Trophoblast cell (in vitro differentiated cells and primary cell): ENCODE measurements at regions not wholly inside any gene's neighbourhood (a gene's known extent, or its start where the extent isn't known, plus 50 kb on each side); places are given as distances from the start of the nearest gene placed in this dataset.

ENCODE experiments used
- DNase-seq, 2 donors: peaks; one replicate each; pipeline ENCODE4 v3.0.0-alpha.2; 2016
- H2AFZ ChIP-seq: 2 replicates; pipeline ENCODE4 v1.6.1; 2013; ENCODE audit warnings: low read length, moderate library complexity, mild to moderate bottlenecking; ENCODE audit not compliant: insufficient read depth, poor library complexity
- H2AK5ac ChIP-seq: 2 replicates; pipeline ENCODE4 v1.6.1; 2013; ENCODE audit warnings: mild to moderate bottlenecking, low read length
- H2BK120ac ChIP-seq: 2 replicates; pipeline ENCODE4 v1.6.1; 2013; ENCODE audit warnings: low read length, mild to moderate bottlenecking, moderate library complexity; ENCODE audit not compliant: insufficient read depth, poor library complexity
- H2BK12ac ChIP-seq: 2 replicates; pipeline ENCODE4 v1.6.1; 2013; ENCODE audit warnings: mild to moderate bottlenecking, low read length, moderate library complexity
- H2BK5ac ChIP-seq: 2 replicates; pipeline ENCODE4 v1.6.1; 2013; ENCODE audit warnings: low read length, low read depth, moderate library complexity, mild to moderate bottlenecking; ENCODE audit not compliant: poor library complexity
- H3K14ac ChIP-seq: 2 replicates; pipeline ENCODE4 v1.6.1; 2013; ENCODE audit warnings: mild to moderate bottlenecking, low read length
- H3K18ac ChIP-seq: 2 replicates; pipeline ENCODE4 v1.6.1; 2013; ENCODE audit warnings: mild to moderate bottlenecking, low read length
- H3K23ac ChIP-seq: 2 replicates; pipeline ENCODE4 v1.6.1; 2013; ENCODE audit warnings: low read length
- H3K27ac ChIP-seq: 2 replicates; pipeline ENCODE4 v1.5.1; 2013; ENCODE audit warnings: low read depth, mild to moderate bottlenecking, inconsistent platforms, low read length, moderate library complexity
- H3K27me3 ChIP-seq: 2 replicates; pipeline ENCODE4 v1.6.1; 2013; ENCODE audit warnings: inconsistent platforms, mild to moderate bottlenecking, low read length, moderate library complexity; ENCODE audit not compliant: insufficient read depth
- H3K36me3 ChIP-seq, 2 experiments: 1 replicate in 1 of 2; 2 replicates in 1 of 2; pipeline ENCODE4 v1.6.1; 2013; ENCODE audit warnings: low read length in 2 of 2, mild to moderate bottlenecking in 2 of 2, moderate library complexity in 1 of 2; ENCODE audit not compliant: insufficient read depth in 2 of 2, control insufficient read depth in 1 of 2
- H3K4ac ChIP-seq: 2 replicates; pipeline ENCODE4 v1.6.1; 2013; ENCODE audit warnings: low read depth, mild to moderate bottlenecking, low read length, moderate library complexity
- H3K4me1 ChIP-seq, 2 experiments: 1 replicate in 1 of 2; 2 replicates in 1 of 2; pipeline ENCODE4 v1.6.1; 2013; ENCODE audit warnings: low read length in 2 of 2, mild to moderate bottlenecking in 2 of 2, moderate library complexity in 1 of 2; ENCODE audit not compliant: insufficient read depth in 2 of 2, control insufficient read depth in 1 of 2
- H3K4me2 ChIP-seq: 2 replicates; pipeline ENCODE4 v1.6.1; 2013; ENCODE audit warnings: inconsistent platforms, mild to moderate bottlenecking, low read length, moderate library complexity
- H3K4me3 ChIP-seq: 2 replicates; pipeline ENCODE4 v1.5.1; 2013; ENCODE audit warnings: mild to moderate bottlenecking, low read depth, low read length, inconsistent platforms
- H3K79me1 ChIP-seq: one replicate; pipeline ENCODE4 v1.6.1; 2013; ENCODE audit warnings: low read length
- H3K79me2 ChIP-seq: 2 replicates; pipeline ENCODE4 v1.6.1; 2013; ENCODE audit warnings: low read length, mild to moderate bottlenecking; ENCODE audit not compliant: control insufficient read depth, insufficient read depth, poor library complexity
- H3K9ac ChIP-seq: 2 replicates; pipeline ENCODE4 v1.6.1; 2013; ENCODE audit warnings: mild to moderate bottlenecking, low read length
- H3K9me3 ChIP-seq: 2 replicates; pipeline ENCODE4 v1.6.1; 2013; ENCODE audit warnings: low read depth, mild to moderate bottlenecking, control low read depth, inconsistent platforms, low read length; ENCODE audit not compliant: insufficient read depth
- H4K12ac ChIP-seq: 2 replicates; pipeline ENCODE4 v1.6.1; 2013; ENCODE audit warnings: low read depth, mild to moderate bottlenecking, low read length, moderate library complexity
- H4K8ac ChIP-seq: 2 replicates; pipeline ENCODE4 v1.6.1; 2013; ENCODE audit warnings: low read depth, mild to moderate bottlenecking, low read length, moderate library complexity
- H4K91ac ChIP-seq: one replicate; pipeline ENCODE4 v1.6.1; 2013; ENCODE audit warnings: low read depth, mild to moderate bottlenecking, low read length, moderate library complexity
- WGBS: extraction: QIAGEN DNeasy Blood & Tissue Kit; methylation state at CpG from one replicate; pipeline ENCODE4 v1.1.7; 2013; ENCODE audit warnings: missing lambda C conversion rate; ENCODE audit not compliant: insufficient read length, insufficient coverage; ENCODE audit errors: extremely low coverage; 5-methylcytosine and 5-hydroxymethylcytosine counted together

DNA sequence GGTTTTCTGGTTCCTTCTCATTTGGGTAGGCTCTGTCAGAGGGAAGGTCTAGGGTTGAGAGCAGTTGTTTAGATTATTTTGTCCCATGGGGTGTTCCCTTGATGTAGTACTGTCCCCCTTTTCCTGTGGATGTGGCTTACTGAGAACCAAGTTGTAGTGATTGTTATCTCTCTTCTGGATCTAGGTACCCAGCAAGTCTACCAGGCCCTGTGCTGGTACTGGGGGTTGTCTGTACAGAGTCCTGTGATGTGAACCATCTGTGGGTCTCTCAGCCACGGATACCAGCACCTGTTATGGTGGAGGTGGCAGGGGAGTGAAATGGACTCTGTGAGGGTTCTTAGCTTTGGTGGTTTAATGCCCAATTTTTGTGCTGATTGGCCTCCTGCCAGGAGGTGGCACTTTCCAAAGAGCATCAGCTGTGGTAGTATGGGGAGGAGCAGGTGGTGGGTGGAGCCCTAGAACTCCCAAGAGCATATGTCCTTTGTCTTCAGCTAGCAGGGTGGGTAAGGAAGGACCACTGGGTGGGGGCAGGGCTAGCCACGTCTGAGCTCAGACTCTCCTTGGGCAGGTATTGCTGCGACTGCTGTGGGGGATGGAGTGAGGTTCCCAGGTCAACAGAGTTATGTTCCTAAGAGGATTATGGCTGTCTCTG is 179.3 kb upstream of the BTG1 start:
- no peak overlapping the region for H2AFZ ChIP-seq
- WGBS = no CpG with 5 or more reads among the region's 3 CpGs
- no peak overlapping the region for H2AK5ac ChIP-seq

DNA sequence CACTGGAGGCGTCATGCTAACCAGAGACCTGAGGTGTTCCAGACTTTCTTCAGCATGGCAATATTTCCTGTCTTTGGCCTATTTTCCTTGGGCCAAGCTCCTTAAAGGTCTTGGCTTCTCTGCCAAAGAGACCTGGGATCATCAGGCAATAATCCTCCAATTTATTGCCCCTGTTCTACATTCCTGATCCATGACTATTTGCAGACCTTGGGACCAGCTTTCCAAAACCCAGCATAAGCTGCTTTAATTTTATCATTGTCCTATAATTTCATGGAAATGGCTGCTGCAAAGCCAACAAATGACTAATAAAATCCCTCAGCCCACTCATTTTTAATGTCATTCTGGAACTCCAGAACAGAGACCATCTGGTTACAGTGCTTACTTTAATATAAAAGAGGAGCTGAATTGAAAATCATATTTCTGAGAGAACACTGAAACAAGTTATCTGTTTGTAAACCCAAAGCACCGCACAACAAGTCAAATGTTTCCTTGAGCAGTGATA is 166.9 kb upstream of the BTG1 start:
- H3K9ac ChIP-seq = no peak overlapping the region
- H3K4me3 ChIP-seq = no peak overlapping the region
- H3K4ac ChIP-seq = no peak overlapping the region
- no peak overlapping the region for H2BK5ac ChIP-seq
- H3K79me2 ChIP-seq = no peaks in the 10 kb centered on the region
- H2BK120ac ChIP-seq = no peak overlapping the region
- no peak overlapping the region for H3K18ac ChIP-seq
- H2AFZ ChIP-seq = no peak overlapping the region
- H3K36me3 ChIP-seq = no peaks in the 10 kb centered on the region
- no peak overlapping the region for H3K14ac ChIP-seq
- H2BK12ac ChIP-seq = no peak overlapping the region
- H3K27me3 ChIP-seq = no peaks in the 10 kb centered on the region
- H3K23ac ChIP-seq = no peak overlapping the region
- no peaks in the 10 kb centered on the region for H3K4me1 ChIP-seq
- H3K27ac ChIP-seq = no peak overlapping the region
- WGBS = no CpG with 5 or more reads among the region's 2 CpGs
- no peak overlapping the region for H4K91ac ChIP-seq
- H3K4me2 ChIP-seq = no peak overlapping the region
- DNase-seq = no peak
- H3K9me3 ChIP-seq = no peaks in the 10 kb centered on the region
- H3K79me1 ChIP-seq = no peaks in the 10 kb centered on the region
- H2AK5ac ChIP-seq = no peak overlapping the region
- H4K8ac ChIP-seq = no peak overlapping the region
- no peak overlapping the region for H4K12ac ChIP-seq

More for the DNA sequence above, 179.3 kb upstream of the BTG1 start:
- H2BK12ac ChIP-seq = no peak overlapping the region
- no peak overlapping the region for H2BK120ac ChIP-seq
- no peaks in the 10 kb centered on the region for H3K9me3 ChIP-seq
- H3K4me3 ChIP-seq = no peak overlapping the region
- H4K8ac ChIP-seq = no peak overlapping the region
- no peak overlapping the region for H2BK5ac ChIP-seq
- H3K18ac ChIP-seq = no peak overlapping the region
- no peak overlapping the region for H4K12ac ChIP-seq
- H3K27me3 ChIP-seq = no peaks in the 10 kb centered on the region
- no peaks in the 10 kb centered on the region for H3K79me1 ChIP-seq
- no peak overlapping the region for H3K9ac ChIP-seq
- H3K27ac ChIP-seq = no peak overlapping the region
- no peak for DNase-seq
- no peak overlapping the region for H3K14ac ChIP-seq
- H3K4ac ChIP-seq = no peak overlapping the region
- no peak overlapping the region for H3K23ac ChIP-seq
- H3K79me2 ChIP-seq = no peaks in the 10 kb centered on the region
- no peak overlapping the region for H4K91ac ChIP-seq
- no peaks in the 10 kb centered on the region for H3K36me3 ChIP-seq
- H3K4me1 ChIP-seq = no peaks in the 10 kb centered on the region
- H3K4me2 ChIP-seq = no peak overlapping the region

DNA sequence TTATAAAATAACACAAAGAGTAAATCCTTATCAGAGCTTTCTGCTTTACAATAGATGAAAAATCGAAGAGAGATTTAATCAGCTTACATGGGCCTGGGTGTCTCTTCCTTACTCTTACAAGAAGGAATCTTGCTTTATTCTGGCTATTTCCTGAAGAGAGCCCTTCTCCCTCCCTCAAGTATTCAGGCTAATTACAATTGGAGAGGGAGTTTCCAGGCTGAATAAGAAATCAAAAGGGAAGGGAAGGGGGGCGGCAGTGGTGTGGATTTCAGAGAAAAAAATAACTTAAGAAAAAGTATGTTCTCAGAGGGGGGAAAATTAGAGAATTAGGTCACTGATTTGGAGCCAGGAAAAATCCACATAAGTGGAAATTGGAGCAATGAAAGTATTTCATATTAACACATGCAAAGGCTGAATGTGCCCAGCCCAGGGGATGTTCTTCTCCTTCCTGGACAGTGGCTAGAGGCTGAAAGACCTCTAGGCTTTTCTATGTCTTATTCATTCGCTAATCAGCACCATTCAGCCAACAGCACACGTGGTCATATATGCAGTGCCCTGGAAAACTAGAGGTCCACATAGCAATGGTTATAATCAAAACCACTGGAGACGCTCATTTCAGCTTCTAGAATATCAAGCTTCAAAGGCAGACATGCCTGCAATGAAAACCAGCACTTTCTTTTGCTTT is 158.9 kb upstream of the BTG1 start:
- H3K4me3 ChIP-seq = no peak overlapping the region
- H2AK5ac ChIP-seq = no peak overlapping the region

DNA sequence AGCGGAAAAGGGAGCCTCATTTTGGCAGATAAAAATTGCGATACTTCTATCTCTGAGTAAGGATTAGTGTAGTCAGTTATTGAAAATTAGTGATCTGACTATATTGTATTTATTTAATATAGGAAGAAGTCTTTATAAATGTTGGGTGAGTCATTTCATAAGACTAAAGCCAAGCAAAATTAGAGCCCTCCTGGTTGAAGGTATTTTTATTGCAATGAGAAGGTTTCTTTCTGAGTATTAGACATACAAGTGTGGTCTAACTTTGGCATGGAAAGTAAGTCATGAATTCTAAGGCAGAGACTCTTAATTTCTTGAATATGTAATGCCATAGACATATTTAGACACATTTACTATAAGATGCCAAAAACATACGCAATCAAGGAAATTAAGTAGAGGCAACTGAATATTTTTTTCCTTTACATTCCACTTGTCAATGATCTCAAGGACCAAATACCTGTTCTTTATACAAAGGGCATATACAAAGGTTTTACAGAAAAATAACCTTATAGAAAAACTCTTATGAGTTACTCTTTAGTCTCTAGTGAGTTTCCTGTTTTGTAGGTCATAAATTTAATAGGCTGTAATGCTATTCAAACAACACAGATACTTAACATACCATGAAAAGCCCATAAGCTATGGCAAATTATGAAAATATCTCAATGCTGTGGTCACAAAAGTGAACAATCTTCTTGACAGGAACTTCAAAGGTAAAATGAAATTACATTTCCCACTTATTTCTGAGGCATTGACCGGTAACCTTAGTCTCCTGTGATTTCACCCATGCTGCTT is 156.6 kb upstream of the BTG1 start:
- no peak overlapping the region for H3K4me2 ChIP-seq
- no peak overlapping the region for H4K12ac ChIP-seq
- H3K4me3 ChIP-seq = no peak overlapping the region
- H3K18ac ChIP-seq = no peak overlapping the region
- no peak overlapping the region for H2BK5ac ChIP-seq
- no CpG with 5 or more reads among the region's 4 CpGs for WGBS
- no peak overlapping the region for H2AK5ac ChIP-seq
- H2BK12ac ChIP-seq = no peak overlapping the region
- H3K27me3 ChIP-seq = no peaks in the 10 kb centered on the region
- H3K14ac ChIP-seq = no peak overlapping the region
- no peak overlapping the region for H2BK120ac ChIP-seq
- H3K9ac ChIP-seq = no peak overlapping the region
- no peak overlapping the region for H4K91ac ChIP-seq
- H3K79me2 ChIP-seq = no peaks in the 10 kb centered on the region
- H2AFZ ChIP-seq = no peak overlapping the region
- H3K4me1 ChIP-seq = no peaks in the 10 kb centered on the region
- no peak overlapping the region for H3K27ac ChIP-seq
- DNase-seq = no peak
- no peaks in the 10 kb centered on the region for H3K36me3 ChIP-seq
- no peaks in the 10 kb centered on the region for H3K79me1 ChIP-seq
- no peak overlapping the region for H3K4ac ChIP-seq
- H3K23ac ChIP-seq = no peak overlapping the region
- H4K8ac ChIP-seq = no peak overlapping the region
- H3K9me3 ChIP-seq = no peaks in the 10 kb centered on the region

More for the DNA sequence above, 158.9 kb upstream of the BTG1 start:
- Histone ChIP-seq H2BK120ac (no peak overlapping the region), H3K27ac (no peak overlapping the region), H3K18ac (no peak overlapping the region), H3K4me2 (no peak overlapping the region), H3K4ac (no peak overlapping the region), H3K4me1 (no peaks in the 10 kb centered on the region), H3K36me3 (no peaks in the 10 kb centered on the region), H4K91ac (no peak overlapping the region), H3K79me1 (no peaks in the 10 kb centered on the region), H2BK5ac (no peak overlapping the region), H3K9me3 (no peaks in the 10 kb centered on the region), H2AFZ (no peak overlapping the region), H4K12ac (no peak overlapping the region), H3K23ac (no peak overlapping the region), H3K79me2 (no peaks in the 10 kb centered on the region), H3K27me3 (no peaks in the 10 kb centered on the region), H2BK12ac (no peak overlapping the region), H3K9ac (no peak overlapping the region), H4K8ac (no peak overlapping the region), H3K14ac (no peak overlapping the region)
- WGBS = no CpG with 5 or more reads among the region's 5 CpGs
- DNase-seq = no peak
